Esophagus squamous epithelium (tissue), 4 donors: ENCODE measurements at regions not wholly inside any gene's neighbourhood (a gene's known extent, or its start where the extent isn't known, plus 50 kb on each side); places are given as distances from the start of the nearest gene placed in this dataset.

Experiments
- CTCF ChIP-seq, 6 experiments: fragments of 450-650 bp in 4 of 6; fragments of 200-600 bp in 2 of 6; sonication (generic) in 2 of 6; IDR thresholded peaks; one replicate each; pipeline ENCODE4 v1.5.1; 2016 to 2019; ENCODE audit warnings: antibody characterized with exemption in 6 of 6, mild to moderate bottlenecking in 4 of 6, moderate library complexity in 4 of 6
- POLR2A ChIP-seq, 4 donors: fragments of 450-650 bp; IDR thresholded peaks; one replicate each; pipeline ENCODE4 v1.6.1; 2017; ENCODE audit warnings: antibody characterized with exemption in 4 of 4, mild to moderate bottlenecking in 4 of 4, moderate library complexity in 3 of 4

- no peak for TF ChIP-seq CTCF (IDR thresholded peaks at IDR 0.05)
- TF ChIP-seq POLR2A (IDR thresholded peaks at IDR 0.05), result no peak
Observed at GRCh38 chr6:15716889-15717288, 54.1 kb upstream of the DTNBP1 start.
